Trophoblast cell (in vitro differentiated cells and primary cell): ENCODE measurements at regions not wholly inside any gene's neighbourhood (a gene's known extent, or its start where the extent isn't known, plus 50 kb on each side); places are given as distances from the start of the nearest gene placed in this dataset.
"Not testable (repeated sequence)": the region's sequence is repeated elsewhere in the genome, so short reads cannot be mapped to it uniquely, and the experiment has no call there.

Experiments
- DNase-seq, 2 donors: peaks; one replicate each; pipeline ENCODE4 v3.0.0-alpha.2; 2016
- H2AFZ ChIP-seq: 2 replicates; pipeline ENCODE4 v1.6.1; 2013; ENCODE audit warnings: low read length, moderate library complexity, mild to moderate bottlenecking; ENCODE audit not compliant: insufficient read depth, poor library complexity
- H2AK5ac ChIP-seq: 2 replicates; pipeline ENCODE4 v1.6.1; 2013; ENCODE audit warnings: mild to moderate bottlenecking, low read length
- H2BK120ac ChIP-seq: 2 replicates; pipeline ENCODE4 v1.6.1; 2013; ENCODE audit warnings: low read length, mild to moderate bottlenecking, moderate library complexity; ENCODE audit not compliant: insufficient read depth, poor library complexity
- H2BK12ac ChIP-seq: 2 replicates; pipeline ENCODE4 v1.6.1; 2013; ENCODE audit warnings: mild to moderate bottlenecking, low read length, moderate library complexity
- H2BK5ac ChIP-seq: 2 replicates; pipeline ENCODE4 v1.6.1; 2013; ENCODE audit warnings: low read length, low read depth, moderate library complexity, mild to moderate bottlenecking; ENCODE audit not compliant: poor library complexity
- H3K14ac ChIP-seq: 2 replicates; pipeline ENCODE4 v1.6.1; 2013; ENCODE audit warnings: mild to moderate bottlenecking, low read length
- H3K18ac ChIP-seq: 2 replicates; pipeline ENCODE4 v1.6.1; 2013; ENCODE audit warnings: mild to moderate bottlenecking, low read length
- H3K23ac ChIP-seq: 2 replicates; pipeline ENCODE4 v1.6.1; 2013; ENCODE audit warnings: low read length
- H3K27ac ChIP-seq: 2 replicates; pipeline ENCODE4 v1.5.1; 2013; ENCODE audit warnings: low read depth, mild to moderate bottlenecking, inconsistent platforms, low read length, moderate library complexity
- H3K27me3 ChIP-seq: 2 replicates; pipeline ENCODE4 v1.6.1; 2013; ENCODE audit warnings: inconsistent platforms, mild to moderate bottlenecking, low read length, moderate library complexity; ENCODE audit not compliant: insufficient read depth
- H3K36me3 ChIP-seq, 2 experiments: 1 replicate in 1 of 2; 2 replicates in 1 of 2; pipeline ENCODE4 v1.6.1; 2013; ENCODE audit warnings: low read length in 2 of 2, mild to moderate bottlenecking in 2 of 2, moderate library complexity in 1 of 2; ENCODE audit not compliant: insufficient read depth in 2 of 2, control insufficient read depth in 1 of 2
- H3K4ac ChIP-seq: 2 replicates; pipeline ENCODE4 v1.6.1; 2013; ENCODE audit warnings: low read depth, mild to moderate bottlenecking, low read length, moderate library complexity
- H3K4me1 ChIP-seq, 2 experiments: 1 replicate in 1 of 2; 2 replicates in 1 of 2; pipeline ENCODE4 v1.6.1; 2013; ENCODE audit warnings: low read length in 2 of 2, mild to moderate bottlenecking in 2 of 2, moderate library complexity in 1 of 2; ENCODE audit not compliant: insufficient read depth in 2 of 2, control insufficient read depth in 1 of 2
- H3K4me2 ChIP-seq: 2 replicates; pipeline ENCODE4 v1.6.1; 2013; ENCODE audit warnings: inconsistent platforms, mild to moderate bottlenecking, low read length, moderate library complexity
- H3K4me3 ChIP-seq: 2 replicates; pipeline ENCODE4 v1.5.1; 2013; ENCODE audit warnings: mild to moderate bottlenecking, low read depth, low read length, inconsistent platforms
- H3K79me1 ChIP-seq: one replicate; pipeline ENCODE4 v1.6.1; 2013; ENCODE audit warnings: low read length
- H3K79me2 ChIP-seq: 2 replicates; pipeline ENCODE4 v1.6.1; 2013; ENCODE audit warnings: low read length, mild to moderate bottlenecking; ENCODE audit not compliant: control insufficient read depth, insufficient read depth, poor library complexity
- H3K9ac ChIP-seq: 2 replicates; pipeline ENCODE4 v1.6.1; 2013; ENCODE audit warnings: mild to moderate bottlenecking, low read length
- H3K9me3 ChIP-seq: 2 replicates; pipeline ENCODE4 v1.6.1; 2013; ENCODE audit warnings: low read depth, mild to moderate bottlenecking, control low read depth, inconsistent platforms, low read length; ENCODE audit not compliant: insufficient read depth
- H4K12ac ChIP-seq: 2 replicates; pipeline ENCODE4 v1.6.1; 2013; ENCODE audit warnings: low read depth, mild to moderate bottlenecking, low read length, moderate library complexity
- H4K8ac ChIP-seq: 2 replicates; pipeline ENCODE4 v1.6.1; 2013; ENCODE audit warnings: low read depth, mild to moderate bottlenecking, low read length, moderate library complexity
- H4K91ac ChIP-seq: one replicate; pipeline ENCODE4 v1.6.1; 2013; ENCODE audit warnings: low read depth, mild to moderate bottlenecking, low read length, moderate library complexity
- whole genome bisulfite sequencing: extraction: QIAGEN DNeasy Blood & Tissue Kit; methylation state at CpG from one replicate; pipeline ENCODE4 v1.1.7; 2013; ENCODE audit warnings: missing lambda C conversion rate; ENCODE audit not compliant: insufficient read length, insufficient coverage; ENCODE audit errors: extremely low coverage; 5-methylcytosine and 5-hydroxymethylcytosine counted together

DNA sequence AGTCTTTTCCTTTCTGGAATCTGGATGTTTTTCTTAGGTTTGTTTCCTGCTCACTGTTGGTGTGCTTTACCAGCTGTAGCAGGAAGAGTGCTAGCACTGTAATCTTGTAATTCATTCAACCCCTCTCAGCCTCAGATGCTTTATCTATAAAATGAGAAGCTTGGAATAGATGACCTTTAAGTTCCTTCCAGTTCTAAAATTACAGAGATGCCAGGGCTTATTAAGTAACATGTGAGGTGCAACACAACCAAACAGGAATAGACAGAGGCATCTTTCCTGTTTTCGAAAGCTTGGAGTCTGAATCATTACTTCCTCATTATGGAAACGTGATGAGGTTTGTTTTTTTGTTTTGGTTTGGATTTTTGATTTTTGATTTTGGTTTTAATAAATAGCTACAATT, 60.1 kb upstream of the PLGLB1 start:
- H3K27ac ChIP-seq, H4K8ac ChIP-seq, H2AK5ac ChIP-seq, H3K14ac ChIP-seq, H2BK12ac ChIP-seq, H3K27me3 ChIP-seq, H2AFZ ChIP-seq, DNase-seq, H3K9ac ChIP-seq, H3K36me3 ChIP-seq, H3K18ac ChIP-seq, H3K4me1 ChIP-seq, H3K79me2 ChIP-seq, H2BK5ac ChIP-seq, H3K79me1 ChIP-seq, H3K23ac ChIP-seq, H3K4ac ChIP-seq, H3K9me3 ChIP-seq, H3K4me3 ChIP-seq, H3K4me2 ChIP-seq, H4K12ac ChIP-seq, H4K91ac ChIP-seq, H2BK120ac ChIP-seq: not testable (repeated sequence)
- no CpG with 5 or more reads among the region's 2 CpGs for WGBS

DNA sequence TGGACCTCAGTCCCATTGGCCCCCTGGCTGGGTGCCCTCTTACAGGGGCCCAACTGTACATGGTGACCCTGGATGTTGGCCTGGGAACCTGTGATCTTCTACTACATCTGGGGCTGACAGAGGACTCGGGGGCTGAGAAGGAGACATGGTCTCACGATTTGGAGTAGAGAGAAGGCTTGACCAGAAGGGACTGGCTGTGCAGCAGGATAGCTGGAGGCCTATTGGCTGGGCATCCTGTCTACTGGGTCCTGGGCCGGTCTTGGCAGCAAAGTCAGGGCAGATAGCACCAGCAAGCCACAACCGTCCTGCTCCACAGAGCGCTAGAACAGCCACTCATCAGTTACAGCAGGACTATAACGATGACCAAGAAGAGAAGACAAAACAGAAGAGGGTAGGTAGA, 66.4 kb upstream of the PLGLB1 start:
- H3K4ac ChIP-seq, H2BK12ac ChIP-seq, H2AK5ac ChIP-seq, H2BK5ac ChIP-seq, H3K79me2 ChIP-seq, H4K91ac ChIP-seq, H3K27me3 ChIP-seq, H3K14ac ChIP-seq, H3K9ac ChIP-seq, H3K23ac ChIP-seq, H3K4me3 ChIP-seq, H3K18ac ChIP-seq, H2AFZ ChIP-seq, DNase-seq, H3K9me3 ChIP-seq, H3K4me1 ChIP-seq, H3K27ac ChIP-seq, H4K8ac ChIP-seq, H4K12ac ChIP-seq, H3K79me1 ChIP-seq, H3K36me3 ChIP-seq, H3K4me2 ChIP-seq, H2BK120ac ChIP-seq: not testable (repeated sequence)
- no CpG with 5 or more reads among the region's 6 CpGs for WGBS

DNA sequence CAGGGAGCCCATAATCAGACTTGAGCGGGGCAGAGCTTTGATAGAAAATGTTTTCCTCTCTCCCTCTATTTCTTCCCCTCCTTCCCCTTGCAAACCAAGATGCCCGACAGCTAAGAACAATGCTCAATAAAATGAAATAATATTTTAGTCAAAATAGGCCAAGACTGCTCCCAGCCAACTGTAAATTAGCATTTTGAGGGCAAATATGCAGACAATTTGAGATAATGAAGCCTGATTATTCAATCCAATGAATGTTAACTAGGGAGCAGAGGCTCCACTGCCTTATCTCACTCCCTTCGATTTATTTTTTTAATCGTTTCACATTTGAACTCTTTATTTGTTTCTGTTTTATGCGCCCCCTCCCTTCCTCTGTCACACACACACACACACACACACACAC, 67.8 kb upstream of the PLGLB1 start:
- H3K27me3 ChIP-seq, H4K12ac ChIP-seq, H3K4me2 ChIP-seq, H3K4me1 ChIP-seq, DNase-seq, H3K79me2 ChIP-seq, H3K14ac ChIP-seq, H3K27ac ChIP-seq, H3K4me3 ChIP-seq, H2AK5ac ChIP-seq, H3K36me3 ChIP-seq, H3K79me1 ChIP-seq, H3K4ac ChIP-seq, H2BK5ac ChIP-seq, H2BK12ac ChIP-seq, H4K91ac ChIP-seq, H3K18ac ChIP-seq, H4K8ac ChIP-seq, H2BK120ac ChIP-seq, H3K9me3 ChIP-seq, H3K9ac ChIP-seq, H2AFZ ChIP-seq, H3K23ac ChIP-seq: not testable (repeated sequence)
- no CpG with 5 or more reads among the region's 5 CpGs for WGBS

DNA sequence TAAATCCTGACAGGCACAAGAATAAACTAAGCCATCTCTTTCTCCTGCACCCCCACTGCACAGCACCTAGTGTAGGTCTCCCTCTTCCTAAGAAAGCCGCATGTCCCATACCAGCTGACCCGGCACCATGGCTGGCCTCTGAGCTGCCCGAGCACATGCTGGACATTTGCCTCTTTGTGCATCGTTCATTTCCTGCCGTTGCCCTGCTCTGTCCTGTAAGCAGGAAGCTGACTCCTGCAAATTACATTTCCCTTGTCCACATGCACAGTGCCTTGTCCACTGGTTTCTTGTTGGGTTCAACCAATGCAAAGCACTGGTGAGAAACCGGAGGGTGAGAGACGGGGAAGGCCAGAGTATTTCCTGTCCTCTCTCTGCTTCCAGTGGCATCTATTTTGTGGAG, 71.6 kb upstream of the PLGLB1 start:
- not testable (repeated sequence) for H2BK5ac ChIP-seq, H3K36me3 ChIP-seq, H2AFZ ChIP-seq, H3K4me1 ChIP-seq, H2BK12ac ChIP-seq, H4K12ac ChIP-seq, H3K27me3 ChIP-seq, H3K9ac ChIP-seq, H3K4ac ChIP-seq, H2BK120ac ChIP-seq, H3K14ac ChIP-seq, H3K4me3 ChIP-seq, H3K27ac ChIP-seq, DNase-seq, H2AK5ac ChIP-seq, H3K9me3 ChIP-seq, H3K23ac ChIP-seq, H3K79me1 ChIP-seq, H4K91ac ChIP-seq, H4K8ac ChIP-seq, H3K79me2 ChIP-seq, H3K4me2 ChIP-seq, H3K18ac ChIP-seq
- WGBS = no CpG with 5 or more reads among the region's 7 CpGs
